Activated CD4-positive, alpha-beta T cell treated with anti-CD3 and anti-CD28 coated beads, Interleukin-2, amount 10 ng/mL, durations not matched to agents 7 days and 5 days (primary cell): ENCODE measurements at regions not wholly inside any gene's neighbourhood (a gene's known extent, or its start where the extent isn't known, plus 50 kb on each side); places are given as distances from the start of the nearest gene placed in this dataset.

ENCODE experiments used
- CTCF ChIA-PET: fragments of 350-600 bp; sonication (Branson Sonifier 250); formaldehyde crosslinking; loops from one replicate; lab custom pipeline; 2021; ENCODE audit warnings: antibody characterized with exemption; lab: Charles Lee
- POLR2A ChIA-PET: fragments of 350-600 bp; sonication (Branson Sonifier 250); formaldehyde crosslinking; loops from one replicate; lab custom pipeline; 2021; ENCODE audit warnings: antibody characterized with exemption; lab: Charles Lee
- DNase-seq: peaks from one replicate; pipeline ENCODE4 v3.0.0-alpha.2; 2020
- H3K27ac Mint-ChIP-seq: one replicate; pipeline ENCODE4 v1.8.0; 2021; ENCODE audit warnings: mild to moderate bottlenecking, moderate library complexity, mixed read lengths
- H3K27me3 Mint-ChIP-seq: one replicate; pipeline ENCODE4 v1.8.0; 2021; ENCODE audit warnings: mixed read lengths
- H3K36me3 Mint-ChIP-seq: one replicate; pipeline ENCODE4 v1.8.0; 2021; ENCODE audit warnings: low read depth, mixed read lengths
- H3K4me1 Mint-ChIP-seq: one replicate; pipeline ENCODE4 v1.8.0; 2021; ENCODE audit warnings: mixed read lengths
- H3K4me3 Mint-ChIP-seq: one replicate; pipeline ENCODE4 v1.8.0; 2021; ENCODE audit warnings: mild to moderate bottlenecking, moderate library complexity, mixed read lengths
- H3K9me3 Mint-ChIP-seq: one replicate; pipeline ENCODE4 v1.8.0; 2021; ENCODE audit warnings: mixed read lengths

GRCh38 chr16:11420895-11421294, 75.6 kb downstream of the RMI2 start:
- peaks cover 3% of the 10 kb centered on the region for H3K4me1 Mint-ChIP-seq
- H3K4me3 Mint-ChIP-seq = no peak overlapping the region
- no peaks in the 10 kb centered on the region for H3K9me3 Mint-ChIP-seq
- no peaks in the 10 kb centered on the region for H3K36me3 Mint-ChIP-seq
- H3K27ac Mint-ChIP-seq = no peak overlapping the region
- POLR2A ChIA-PET = interaction anchor here (1.1 kb wide), 1 partner anchor 12 kb away, joined by 3 read pairs; no protein-coding TSS in a partner anchor
- CTCF ChIA-PET = interaction anchor here (0.6 to 0.9 kb wide), 3 partner anchors 10 to 467 kb away, joined by 3 to 5 read pairs (median 4); no protein-coding TSS in a partner anchor
- peaks cover 4% of the 10 kb centered on the region for H3K27me3 Mint-ChIP-seq
- no peak for DNase-seq

- CTCF ChIA-PET = interaction anchor here (0.5 to 2.7 kb wide), 2 partner anchors 16 to 266 kb away, joined by 3 to 17 read pairs; no protein-coding TSS in a partner anchor
- DNase-seq = no peak
- Mint-ChIP-seq H3K36me3 (no peaks in the 10 kb centered on the region), H3K27ac (no peak overlapping the region), H3K9me3 (no peaks in the 10 kb centered on the region), H3K4me1 (peaks cover 3% of the 10 kb centered on the region), H3K4me3 (no peak overlapping the region), H3K27me3 (peaks cover 4% of the 10 kb centered on the region)
- POLR2A ChIA-PET = no interaction called here
Measured at GRCh38 chr16:11422381-11423314, 77.4 kb downstream of the RMI2 start.

DNA sequence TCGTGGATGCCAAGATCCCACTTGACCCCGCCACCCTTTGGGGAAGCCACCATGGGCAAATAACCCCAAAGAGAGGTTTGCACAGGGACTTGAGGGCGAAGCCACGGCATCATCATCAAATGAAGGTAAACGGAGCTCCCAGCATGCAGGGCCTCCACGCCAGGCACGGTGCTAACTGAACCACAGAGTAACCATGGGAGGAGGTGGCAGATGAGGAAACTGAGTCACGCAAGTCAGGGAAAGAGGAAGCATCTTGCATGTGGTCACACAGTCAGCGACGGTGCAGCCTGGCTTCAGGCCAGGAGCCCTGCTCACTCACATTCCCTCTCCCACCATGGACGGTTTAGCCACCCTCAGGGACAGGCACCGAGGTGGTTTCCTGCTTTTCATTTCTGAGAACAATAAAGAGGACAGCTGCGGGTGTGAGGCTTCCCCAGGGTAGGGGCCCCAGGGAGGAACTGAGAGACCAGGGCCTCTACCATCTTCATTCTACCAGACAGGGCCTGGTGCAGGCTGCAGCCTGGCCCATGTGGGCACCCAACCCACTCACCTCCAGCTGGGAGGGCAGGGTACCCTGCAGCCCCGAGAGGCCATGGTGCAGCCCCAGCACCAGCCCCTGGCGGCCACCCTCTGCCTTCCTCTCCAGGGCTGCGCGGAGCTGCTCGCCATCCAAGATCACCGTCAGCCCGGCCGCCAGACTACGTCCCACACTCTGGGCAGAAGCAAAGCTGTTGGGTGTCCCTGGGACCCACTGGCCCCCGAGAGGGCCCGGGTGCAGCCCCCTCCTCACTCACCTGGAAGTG, 78.3 kb downstream of the RMI2 start:
- Mint-ChIP-seq H3K9me3 (no peaks in the 10 kb centered on the region), H3K4me3 (no peak overlapping the region), H3K27me3 (peaks cover 4% of the 10 kb centered on the region), H3K27ac (no peak overlapping the region), H3K36me3 (no peaks in the 10 kb centered on the region), H3K4me1 (peaks cover 3% of the 10 kb centered on the region)
- ChIA-PET POLR2A (no interaction called here), CTCF (interaction anchor here (0.5 to 2.7 kb wide), 3 partner anchors 10 to 265 kb away, joined by 3 to 17 read pairs (median 5); no protein-coding TSS in a partner anchor)
- DNase-seq = no peak

DNA sequence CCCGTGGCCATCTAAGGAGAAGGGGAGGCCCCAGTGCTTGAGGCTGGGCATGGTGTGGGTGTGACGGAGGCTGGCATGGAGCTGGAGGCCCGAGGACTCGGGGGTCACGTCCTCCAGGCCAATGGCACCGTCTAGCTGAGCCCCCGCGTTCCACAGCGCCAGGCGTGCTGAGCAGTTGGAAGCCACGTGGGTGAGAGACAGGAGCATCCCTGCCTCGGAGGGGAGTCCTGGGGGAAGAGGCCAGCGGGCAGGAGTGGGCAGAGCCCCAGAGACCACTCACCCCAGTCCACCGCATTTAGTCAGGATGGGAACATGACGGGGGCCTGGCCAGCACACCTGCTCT, 78.8 kb downstream of the RMI2 start:
- ChIA-PET CTCF (interaction anchor here (1.3 to 2.7 kb wide), 2 partner anchors 11 to 17 kb away, joined by 5 to 17 read pairs; no protein-coding TSS in a partner anchor), POLR2A (no interaction called here)
- Mint-ChIP-seq H3K4me1 (peaks cover 3% of the 10 kb centered on the region), H3K27me3 (no peaks in the 10 kb centered on the region), H3K27ac (no peak overlapping the region), H3K9me3 (no peaks in the 10 kb centered on the region), H3K36me3 (no peaks in the 10 kb centered on the region), H3K4me3 (no peak overlapping the region)
- DNase-seq = no peak

DNA sequence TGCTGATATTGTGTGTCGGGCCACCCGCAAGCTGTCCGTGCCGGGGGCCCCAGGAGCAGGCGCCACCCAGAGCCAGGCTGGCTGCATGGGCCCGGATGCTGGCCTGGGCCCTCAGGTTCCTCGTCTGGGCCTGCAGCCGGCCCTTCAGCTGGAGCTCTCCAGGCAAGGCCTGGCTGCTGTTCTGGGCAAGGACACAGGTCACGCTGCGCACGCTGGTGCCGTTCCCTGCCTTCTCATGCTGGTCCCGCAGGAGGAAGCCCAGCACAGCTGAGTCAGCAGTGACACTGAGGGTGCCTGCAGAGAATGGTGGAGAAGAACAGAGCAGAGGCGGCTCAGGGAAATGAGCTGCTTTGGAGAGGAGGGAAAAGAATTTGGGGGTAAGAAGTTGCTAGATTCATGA, 79.9 kb downstream of the RMI2 start:
- POLR2A ChIA-PET = no interaction called here
- no peak for DNase-seq
- H3K4me1 Mint-ChIP-seq = peaks cover 3% of the 10 kb centered on the region
- H3K36me3 Mint-ChIP-seq = no peaks in the 10 kb centered on the region
- H3K9me3 Mint-ChIP-seq = no peaks in the 10 kb centered on the region
- H3K4me3 Mint-ChIP-seq = no peak overlapping the region
- no peak overlapping the region for H3K27ac Mint-ChIP-seq
- CTCF ChIA-PET = interaction anchor here (1.3 to 2.7 kb wide), 2 partner anchors 12 to 18 kb away, joined by 5 to 17 read pairs; no protein-coding TSS in a partner anchor
- H3K27me3 Mint-ChIP-seq = no peaks in the 10 kb centered on the region

- H3K27ac Mint-ChIP-seq = no peak overlapping the region
- H3K9me3 Mint-ChIP-seq = no peaks in the 10 kb centered on the region
- H3K36me3 Mint-ChIP-seq = no peaks in the 10 kb centered on the region
- ChIA-PET CTCF (no interaction called here), POLR2A (no interaction called here)
- no peaks in the 10 kb centered on the region for H3K27me3 Mint-ChIP-seq
- no peak for DNase-seq
- no peaks in the 10 kb centered on the region for H3K4me1 Mint-ChIP-seq
- no peak overlapping the region for H3K4me3 Mint-ChIP-seq
Measured at GRCh38 chr16:11428623-11428953, 83.3 kb downstream of the RMI2 start.

DNA sequence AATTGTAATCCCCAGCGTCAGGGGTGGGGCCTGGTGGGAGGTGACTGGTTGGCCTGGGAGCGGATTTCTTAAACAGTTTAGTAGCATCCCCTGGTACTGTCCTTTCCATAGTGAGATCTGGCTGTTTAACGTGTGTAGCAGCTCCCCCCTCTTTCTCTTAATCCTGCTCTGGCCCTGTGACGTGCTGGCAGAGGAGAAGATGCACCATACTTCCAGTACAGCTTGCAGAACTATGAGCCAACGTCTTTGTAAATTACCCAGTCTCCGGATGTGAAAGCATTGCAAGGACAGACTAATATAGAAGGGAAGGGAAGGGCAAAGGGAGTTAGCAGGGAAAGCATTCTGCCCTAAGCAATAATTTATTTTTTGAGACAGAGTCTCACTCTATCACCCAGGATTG, 83.9 kb downstream of the RMI2 start:
- ChIA-PET POLR2A (no interaction called here), CTCF (no interaction called here)
- Mint-ChIP-seq H3K27me3 (no peaks in the 10 kb centered on the region), H3K4me1 (no peaks in the 10 kb centered on the region), H3K9me3 (no peaks in the 10 kb centered on the region), H3K36me3 (no peaks in the 10 kb centered on the region), H3K27ac (no peak overlapping the region), H3K4me3 (no peak overlapping the region)
- no peak for DNase-seq

GRCh38 chr16:11429823-11430222, 84.6 kb downstream of the RMI2 start:
- no peaks in the 10 kb centered on the region for H3K9me3 Mint-ChIP-seq
- peak overlapping the region; percentile 25 for H3K27ac Mint-ChIP-seq
- no peaks in the 10 kb centered on the region for H3K27me3 Mint-ChIP-seq
- no peak overlapping the region for H3K4me3 Mint-ChIP-seq
- POLR2A ChIA-PET = no interaction called here
- H3K4me1 Mint-ChIP-seq = no peaks in the 10 kb centered on the region
- CTCF ChIA-PET = no interaction called here
- no peaks in the 10 kb centered on the region for H3K36me3 Mint-ChIP-seq
- DNase-seq = no peak

DNA sequence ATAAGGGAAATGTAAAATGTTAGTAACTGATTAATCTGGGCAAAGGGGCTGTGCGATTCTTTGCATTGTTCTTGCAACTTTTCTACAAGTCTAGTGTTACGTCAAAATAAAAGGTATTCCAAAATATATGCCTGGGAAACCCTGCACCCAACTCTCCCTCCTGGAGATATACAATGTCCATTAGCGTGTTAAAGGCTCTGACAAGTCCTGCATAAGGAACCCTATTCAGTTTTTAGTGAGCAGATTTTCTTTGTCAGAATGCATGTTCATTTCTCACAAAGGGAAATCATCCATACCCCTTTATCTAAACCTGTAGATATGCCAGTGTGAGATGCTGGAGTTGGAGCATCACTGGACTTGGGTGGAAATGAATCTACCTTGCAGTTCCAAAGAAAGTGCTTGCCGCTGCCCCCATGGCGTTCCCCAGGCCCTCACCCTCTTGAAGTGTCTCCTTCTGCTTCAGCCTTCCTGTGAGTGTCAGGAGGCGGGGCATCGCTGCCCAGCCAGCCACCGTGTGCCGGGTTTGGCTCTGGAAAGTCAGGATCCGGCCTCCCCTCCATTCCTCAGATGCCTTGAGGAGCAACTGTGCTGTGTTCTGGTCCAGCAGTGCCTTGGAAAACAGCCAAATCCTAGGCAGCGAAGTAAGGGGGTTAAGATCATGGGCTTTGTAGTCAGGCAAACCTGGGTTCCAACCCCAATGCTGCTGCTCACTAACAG, 85.5 kb downstream of the RMI2 start:
- ChIA-PET POLR2A (no interaction called here), CTCF (no interaction called here)
- no peak for DNase-seq
- no peaks in the 10 kb centered on the region for H3K36me3 Mint-ChIP-seq
- no peak overlapping the region for H3K4me3 Mint-ChIP-seq
- H3K27ac Mint-ChIP-seq = no peak overlapping the region
- no peaks in the 10 kb centered on the region for H3K27me3 Mint-ChIP-seq
- H3K4me1 Mint-ChIP-seq = no peaks in the 10 kb centered on the region
- no peaks in the 10 kb centered on the region for H3K9me3 Mint-ChIP-seq

GRCh38 chr16:11431915-11432465, 86.7 kb downstream of the RMI2 start:
- H3K36me3 Mint-ChIP-seq = no peaks in the 10 kb centered on the region
- DNase-seq = no peak
- POLR2A ChIA-PET = no interaction called here

DNA sequence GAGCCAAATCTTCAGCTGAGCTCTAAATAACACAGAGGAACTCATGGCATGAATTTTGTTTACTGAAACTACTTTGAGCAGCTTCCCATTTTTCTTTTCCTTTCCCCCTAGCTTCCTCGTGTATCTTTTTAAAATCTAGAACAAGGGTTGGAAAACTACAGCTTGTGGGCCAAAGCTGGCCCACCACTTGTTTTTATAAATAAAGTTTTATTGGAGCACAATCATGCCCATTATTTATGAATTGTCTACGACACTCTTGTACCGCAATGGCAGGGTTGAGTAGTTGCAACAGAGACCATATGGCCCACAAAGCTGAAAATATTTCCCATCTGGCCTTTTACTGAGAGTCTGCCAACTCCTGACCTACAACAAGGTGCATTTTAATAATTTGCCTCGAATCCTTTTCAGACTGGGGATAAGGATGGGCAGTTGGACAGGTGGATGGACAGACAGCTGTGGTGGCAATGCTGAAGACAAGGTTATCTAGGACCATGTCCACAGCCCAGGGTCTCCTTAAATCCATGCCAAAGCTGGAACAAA, 87.7 kb downstream of the RMI2 start:
- Mint-ChIP-seq H3K27ac (no peak overlapping the region), H3K36me3 (no peaks in the 10 kb centered on the region), H3K4me1 (no peaks in the 10 kb centered on the region), H3K4me3 (no peak overlapping the region), H3K9me3 (no peaks in the 10 kb centered on the region), H3K27me3 (no peaks in the 10 kb centered on the region)
- POLR2A ChIA-PET = interaction anchor here (0.6 kb wide), 1 partner anchor 12 kb away, joined by 3 read pairs; no protein-coding TSS in a partner anchor
- CTCF ChIA-PET = no interaction called here
- DNase-seq = no peak

More at GRCh38 chr16:11431915-11432465, 86.7 kb downstream of the RMI2 start:
- CTCF ChIA-PET = interaction anchor here (0.9 kb wide), 1 partner anchor 206 kb away, joined by 3 read pairs; no protein-coding TSS in a partner anchor
- H3K27me3 Mint-ChIP-seq = no peaks in the 10 kb centered on the region
- no peak overlapping the region for H3K4me3 Mint-ChIP-seq
- H3K27ac Mint-ChIP-seq = no peak overlapping the region
- no peaks in the 10 kb centered on the region for H3K4me1 Mint-ChIP-seq
- no peaks in the 10 kb centered on the region for H3K9me3 Mint-ChIP-seq

GRCh38 chr16:11435576-11435975, 90.3 kb downstream of the RMI2 start:
- H3K4me1 Mint-ChIP-seq = no peaks in the 10 kb centered on the region
- no peak overlapping the region for H3K27ac Mint-ChIP-seq
- POLR2A ChIA-PET = no interaction called here
- H3K9me3 Mint-ChIP-seq = peaks cover 6% of the 10 kb centered on the region
- H3K36me3 Mint-ChIP-seq = no peaks in the 10 kb centered on the region
- no peak for DNase-seq
- H3K4me3 Mint-ChIP-seq = no peak overlapping the region
- CTCF ChIA-PET = interaction anchor here (0.7 to 1.0 kb wide), 4 partner anchors 20 to 137 kb away, joined by 3 to 4 read pairs (median 3); no protein-coding TSS in a partner anchor
- H3K27me3 Mint-ChIP-seq = no peaks in the 10 kb centered on the region
